HG03520 (cell line): ENCODE measurements at regions not wholly inside any gene's neighbourhood (a gene's known extent, or its start where the extent isn't known, plus 50 kb on each side); places are given as distances from the start of the nearest gene placed in this dataset.
"Not testable (repeated sequence)": the region's sequence is repeated elsewhere in the genome, so short reads cannot be mapped to it uniquely, and the experiment has no call there.

Experiments
- ATAC-seq: cut with Tn5 transposase; IDR thresholded peaks from one replicate; pipeline ENCODE4 v1.9.1; 2021; ENCODE audit warnings: mild to moderate bottlenecking, moderate library complexity; ENCODE audit not compliant: unreplicated experiment

DNA sequence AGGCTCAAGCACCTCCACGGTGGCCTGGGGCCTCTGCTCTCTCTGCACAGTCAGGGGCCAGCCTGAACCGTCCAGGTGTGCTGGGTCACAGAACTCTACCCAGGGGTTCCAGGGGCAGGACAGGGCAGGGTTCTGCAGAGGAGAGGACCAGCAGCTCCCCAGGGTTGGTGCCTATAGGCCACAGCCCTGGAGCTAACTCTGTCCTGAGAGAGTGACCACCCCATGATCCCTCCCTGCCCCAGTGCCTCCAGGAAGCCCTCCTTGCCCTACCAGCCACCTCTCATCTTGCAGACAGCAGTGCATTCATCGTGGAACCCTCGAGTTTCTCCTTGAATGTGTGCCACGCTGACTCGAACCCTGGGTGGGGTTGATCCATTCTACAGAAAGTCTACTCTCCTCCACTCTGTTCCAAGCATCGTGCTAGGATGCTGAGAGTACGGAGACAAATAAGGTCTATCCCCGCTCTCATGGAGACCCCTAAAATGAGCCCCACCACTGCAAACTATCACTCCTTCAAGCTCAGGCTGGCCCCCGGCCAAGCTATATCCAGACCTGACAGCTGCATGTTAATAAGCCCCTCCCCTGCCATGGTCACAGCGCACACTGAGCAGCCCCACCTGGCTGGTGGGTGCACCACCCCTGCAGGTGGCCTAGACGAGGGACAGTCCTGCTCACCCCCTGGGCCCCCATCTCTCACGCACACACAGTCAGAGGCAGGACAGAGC, 138.1 kb upstream of the FOXD4L5 start:
- ATAC-seq: not testable (repeated sequence)

DNA sequence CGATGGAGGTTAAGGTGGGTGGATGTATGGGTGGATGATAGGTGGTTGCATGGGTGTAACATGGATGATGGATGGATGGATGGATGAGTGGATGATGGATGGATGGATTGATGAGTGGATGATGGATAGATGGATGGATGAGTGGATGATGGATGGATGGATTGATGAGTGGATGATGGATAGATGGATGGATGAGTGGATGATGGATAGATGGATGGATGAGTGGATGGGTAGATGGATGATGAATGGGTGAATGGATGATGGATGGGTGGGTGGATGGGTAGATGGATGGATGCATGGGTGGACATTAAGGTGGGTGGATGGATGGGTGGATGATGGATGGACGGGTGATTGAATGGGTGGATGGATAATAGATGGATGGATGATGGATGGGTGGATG, 136.5 kb upstream of the FOXD4L5 start:
- ATAC-seq: not testable (repeated sequence)

DNA sequence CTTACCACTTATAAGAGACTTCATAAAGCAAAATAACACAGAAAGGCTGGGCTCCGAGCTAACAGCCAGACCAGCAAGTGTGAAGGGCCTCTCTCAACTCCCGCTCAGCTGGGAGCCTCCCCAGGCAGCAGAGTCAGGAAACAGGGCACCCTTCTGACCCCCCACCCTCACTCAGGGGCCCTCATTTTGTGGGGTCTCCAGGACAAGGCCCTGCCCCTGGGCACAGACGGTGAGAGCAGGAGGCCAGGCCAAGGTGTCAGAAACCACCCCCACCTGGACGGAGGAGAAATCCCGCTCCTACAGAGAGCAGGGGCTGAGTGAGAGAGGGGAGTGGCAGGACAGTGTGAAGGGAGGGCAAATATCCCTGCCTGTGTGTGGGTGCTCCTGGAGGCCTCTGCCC, 135.8 kb upstream of the FOXD4L5 start:
- ATAC-seq: no peak

DNA sequence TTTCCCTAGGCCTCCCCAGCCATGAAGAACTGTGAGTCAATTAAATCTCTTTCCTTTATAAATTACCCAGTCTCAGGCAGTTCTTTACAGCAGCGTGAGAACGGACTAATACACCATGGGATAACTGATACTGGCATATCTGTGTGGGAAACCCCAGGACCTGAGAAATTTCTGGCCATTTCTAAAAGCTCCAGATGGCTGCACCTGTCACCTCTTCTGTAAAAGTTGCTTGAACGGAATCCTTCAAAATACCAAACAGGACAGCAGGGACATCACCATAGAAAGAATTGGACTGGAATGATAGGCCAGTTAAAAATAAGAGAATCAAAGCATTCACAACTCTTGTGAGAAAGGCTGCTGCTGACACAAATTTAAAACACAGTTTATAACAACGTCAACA, 134.0 kb upstream of the FOXD4L5 start:
- not testable (repeated sequence) for ATAC-seq

DNA sequence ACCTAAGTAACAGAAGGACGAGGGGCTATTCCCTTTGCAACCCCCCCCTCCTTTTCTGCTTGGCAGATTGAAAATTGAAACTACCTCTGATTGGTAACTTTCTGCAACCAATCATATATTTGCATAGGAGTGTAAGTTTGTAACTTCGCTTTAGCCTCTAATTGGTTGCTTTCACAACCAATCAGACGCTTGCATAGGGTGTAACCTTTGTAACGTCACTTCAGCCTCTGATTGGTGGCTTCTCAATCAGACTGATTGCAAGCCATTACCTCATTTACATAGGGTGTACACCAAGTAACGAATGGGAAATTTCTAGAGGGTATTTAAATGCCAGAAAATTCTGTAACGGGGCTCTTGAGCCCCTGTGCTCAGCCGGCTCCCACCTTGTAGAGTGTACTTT, 131.9 kb upstream of the FOXD4L5 start:
- not testable (repeated sequence) for ATAC-seq

DNA sequence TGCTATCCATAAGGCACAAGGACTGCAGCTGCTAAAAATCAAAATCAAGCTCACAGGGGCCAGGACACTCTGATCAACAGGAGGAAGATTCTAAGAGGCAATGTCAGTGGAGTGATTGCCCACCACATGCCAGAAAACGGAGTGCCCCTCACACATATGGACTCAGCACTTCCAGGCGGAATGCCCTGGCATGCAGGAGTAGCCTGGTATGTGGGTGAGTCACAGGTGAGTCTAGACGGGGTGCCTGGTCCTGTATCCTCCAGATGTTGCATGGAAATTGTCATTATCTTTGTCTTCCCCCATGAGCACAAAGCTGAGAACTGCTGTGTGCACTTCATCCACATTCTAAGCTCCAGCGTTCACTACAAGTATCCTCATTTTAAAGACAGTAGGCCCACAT, 129.2 kb upstream of the FOXD4L5 start:
- not testable (repeated sequence) for ATAC-seq

DNA sequence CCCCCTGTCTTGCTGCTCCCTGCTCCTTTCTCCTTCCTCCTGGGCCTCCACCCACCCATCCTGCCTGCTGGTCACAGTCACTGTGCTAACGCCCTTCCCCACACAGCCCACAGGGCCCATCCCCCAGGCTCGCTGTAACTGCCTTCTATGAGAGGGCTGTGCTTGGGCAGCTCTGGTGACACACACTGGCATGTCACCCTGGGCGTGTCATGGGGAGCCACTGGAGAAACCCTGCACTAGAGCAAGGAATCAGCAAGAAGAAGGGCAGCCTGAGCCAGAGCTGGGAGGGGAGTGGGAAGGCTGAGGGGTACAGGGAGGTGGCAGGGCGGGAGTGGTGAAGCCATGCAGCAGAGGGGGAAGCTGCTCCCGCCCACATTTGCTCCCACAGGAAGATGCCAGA, 128.4 kb upstream of the FOXD4L5 start:
- not testable (repeated sequence) for ATAC-seq

DNA sequence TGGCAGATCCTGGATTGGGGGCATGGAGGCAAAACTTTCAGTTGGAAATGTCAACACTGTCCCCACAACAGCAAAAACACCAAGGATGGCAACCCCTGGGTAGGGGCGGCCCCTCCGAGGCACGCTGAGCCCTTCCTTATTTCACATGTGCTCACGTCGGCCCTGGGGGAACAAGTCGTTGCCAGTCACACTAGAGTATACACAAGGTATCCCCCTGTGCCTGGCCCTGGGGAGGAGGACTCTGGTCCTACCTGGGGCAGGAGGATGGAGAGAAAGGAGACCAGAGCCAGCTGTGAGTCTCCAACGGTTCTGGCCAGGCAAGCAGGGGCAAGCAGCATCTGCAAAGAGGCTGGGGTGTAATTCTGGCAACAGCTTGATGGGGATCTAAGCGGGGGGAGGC, 126.9 kb upstream of the FOXD4L5 start:
- ATAC-seq: no peak

DNA sequence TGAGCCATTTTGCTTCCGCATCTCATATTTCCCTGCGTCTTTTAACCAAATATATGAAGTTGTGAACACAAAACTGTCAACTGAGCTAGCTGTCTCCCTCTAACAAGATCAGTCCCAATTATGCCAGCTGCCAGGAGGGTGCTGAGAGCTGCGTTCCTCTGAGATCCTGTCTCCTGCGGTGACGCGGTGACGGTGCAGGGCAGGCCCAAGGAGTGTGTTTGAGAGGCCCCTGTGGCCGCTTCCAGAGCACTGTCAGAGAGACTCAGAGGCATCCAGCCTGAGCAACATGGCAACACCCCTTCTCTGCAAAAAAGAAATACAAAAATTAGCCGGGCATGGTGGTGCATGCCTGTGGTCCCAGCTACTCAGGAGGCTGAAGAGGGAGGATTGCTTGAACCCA, 126.3 kb upstream of the FOXD4L5 start:
- ATAC-seq: no peak

DNA sequence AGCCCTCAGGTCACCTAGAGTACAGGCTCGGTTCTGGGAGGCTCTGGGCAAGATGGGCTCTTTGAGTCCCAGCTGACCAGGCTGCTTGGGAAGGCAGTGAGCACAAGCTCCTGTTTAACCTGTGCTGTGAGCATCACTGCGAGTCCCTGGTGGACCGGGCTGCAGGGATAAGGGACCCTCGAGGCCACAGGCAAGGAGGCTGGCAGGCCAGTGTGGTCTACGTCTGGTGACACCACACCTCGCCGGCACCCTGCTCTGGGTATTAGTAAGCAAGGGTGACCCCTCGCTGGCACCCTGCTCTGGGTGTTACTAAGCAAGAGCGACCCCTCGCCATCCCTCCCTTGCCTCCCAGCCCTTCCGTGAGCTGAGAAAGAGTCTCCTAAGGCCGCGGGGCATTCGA, 125.9 kb upstream of the FOXD4L5 start:
- no peak for ATAC-seq

DNA sequence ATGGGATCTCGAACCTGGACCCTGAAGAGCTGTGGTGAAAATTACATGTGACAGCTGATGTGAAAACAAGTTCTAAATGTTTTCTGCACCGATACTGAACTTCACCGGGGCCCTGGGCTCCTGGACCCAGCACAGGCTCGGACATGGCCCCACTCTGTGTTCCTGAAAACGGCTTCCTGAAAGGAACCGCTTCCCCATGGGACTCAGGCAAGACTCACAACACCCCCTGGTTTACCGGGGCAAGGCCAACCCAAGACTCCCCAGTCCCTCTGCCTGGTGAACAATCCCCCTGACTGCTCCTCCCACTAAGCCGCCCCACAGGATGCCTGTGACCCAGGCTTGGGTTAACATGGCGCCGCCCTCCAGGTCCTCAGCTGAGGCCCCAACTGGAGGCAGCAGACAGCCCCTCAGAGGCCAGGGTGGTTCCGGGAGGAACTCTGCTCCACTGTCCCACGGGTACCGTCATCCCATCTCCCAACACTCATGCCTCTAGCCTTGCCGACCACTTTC, 124.5 kb upstream of the FOXD4L5 start:
- no peak for ATAC-seq

DNA sequence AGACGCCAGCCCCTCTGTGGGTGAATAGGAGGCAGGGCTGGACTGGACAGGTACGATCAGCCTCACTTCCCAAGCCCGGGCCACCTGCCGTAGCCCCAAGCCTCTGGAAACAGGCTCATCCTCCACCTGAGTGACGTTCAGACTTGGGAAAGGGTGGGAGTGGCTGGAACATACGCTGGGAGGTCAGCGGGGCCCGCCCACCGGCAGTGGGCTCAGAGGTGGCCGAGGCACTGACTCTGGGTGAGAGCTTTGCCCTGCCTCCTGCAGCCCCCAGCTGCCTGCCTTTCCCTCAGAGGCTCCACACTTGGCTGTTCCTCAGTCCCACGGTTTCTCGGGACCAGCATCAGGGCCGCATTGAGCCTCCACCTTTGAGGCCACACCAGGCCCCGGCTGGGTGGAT, 123.8 kb upstream of the FOXD4L5 start:
- not testable (repeated sequence) for ATAC-seq

DNA sequence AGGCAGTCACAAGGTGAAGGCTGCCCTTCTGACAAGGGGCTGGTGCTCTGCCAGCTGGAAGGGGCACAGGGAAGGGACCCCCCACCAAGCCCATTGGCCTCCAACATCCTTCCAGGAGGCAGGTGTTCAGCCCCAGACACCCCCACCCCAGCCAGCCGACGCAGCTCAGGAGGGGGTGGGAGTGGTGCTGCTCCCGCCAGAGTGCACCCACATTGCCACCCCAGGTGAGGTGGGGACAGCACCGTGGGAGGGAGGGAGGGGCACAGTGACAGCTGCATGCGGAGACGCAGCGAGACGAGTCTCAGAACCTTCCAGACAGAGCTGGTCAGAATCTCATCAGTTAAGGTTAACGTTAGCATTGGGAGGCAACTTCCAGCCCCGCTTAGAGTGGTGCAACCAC, 121.6 kb upstream of the FOXD4L5 start:
- not testable (repeated sequence) for ATAC-seq

DNA sequence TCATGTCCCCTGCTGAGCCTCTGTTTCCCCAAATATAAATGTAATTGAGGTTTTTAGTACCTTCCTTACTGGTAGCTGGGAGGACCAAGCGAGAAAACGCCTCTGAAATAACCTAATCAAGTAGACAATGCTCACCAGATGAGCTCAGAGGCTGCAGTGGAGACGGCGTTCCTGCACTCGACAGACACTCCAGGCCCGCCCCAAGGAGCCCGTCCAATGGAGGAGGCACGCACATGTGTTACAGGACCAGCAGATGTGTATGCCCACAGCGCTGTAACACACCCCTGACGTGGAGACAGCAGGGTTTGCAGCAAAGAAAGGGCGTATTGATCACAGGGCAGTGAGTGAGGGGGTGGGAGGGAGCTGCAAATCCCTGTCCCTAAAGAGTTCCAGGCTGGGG, 120.8 kb upstream of the FOXD4L5 start:
- ATAC-seq: not testable (repeated sequence)

DNA sequence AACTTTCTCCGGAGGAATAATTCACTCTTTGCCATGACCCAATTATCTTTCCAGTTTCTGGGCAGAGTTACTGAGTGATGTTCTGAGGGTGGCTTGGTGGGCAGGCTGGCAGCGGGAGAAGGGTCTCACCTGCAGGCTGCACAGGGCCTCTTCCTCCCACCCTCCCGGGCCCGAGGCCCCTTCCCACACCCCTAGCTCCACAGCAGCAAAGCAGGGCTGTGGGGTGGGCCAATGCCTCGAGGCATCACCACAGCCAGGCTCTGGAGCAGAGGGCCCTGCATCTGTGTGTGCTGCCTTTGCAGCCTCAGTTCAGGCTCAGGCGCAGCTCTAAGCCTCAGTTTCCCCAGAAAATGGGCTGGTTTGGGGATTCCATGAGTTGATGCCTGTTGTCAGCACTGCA, 120.2 kb upstream of the FOXD4L5 start:
- ATAC-seq: no peak

DNA sequence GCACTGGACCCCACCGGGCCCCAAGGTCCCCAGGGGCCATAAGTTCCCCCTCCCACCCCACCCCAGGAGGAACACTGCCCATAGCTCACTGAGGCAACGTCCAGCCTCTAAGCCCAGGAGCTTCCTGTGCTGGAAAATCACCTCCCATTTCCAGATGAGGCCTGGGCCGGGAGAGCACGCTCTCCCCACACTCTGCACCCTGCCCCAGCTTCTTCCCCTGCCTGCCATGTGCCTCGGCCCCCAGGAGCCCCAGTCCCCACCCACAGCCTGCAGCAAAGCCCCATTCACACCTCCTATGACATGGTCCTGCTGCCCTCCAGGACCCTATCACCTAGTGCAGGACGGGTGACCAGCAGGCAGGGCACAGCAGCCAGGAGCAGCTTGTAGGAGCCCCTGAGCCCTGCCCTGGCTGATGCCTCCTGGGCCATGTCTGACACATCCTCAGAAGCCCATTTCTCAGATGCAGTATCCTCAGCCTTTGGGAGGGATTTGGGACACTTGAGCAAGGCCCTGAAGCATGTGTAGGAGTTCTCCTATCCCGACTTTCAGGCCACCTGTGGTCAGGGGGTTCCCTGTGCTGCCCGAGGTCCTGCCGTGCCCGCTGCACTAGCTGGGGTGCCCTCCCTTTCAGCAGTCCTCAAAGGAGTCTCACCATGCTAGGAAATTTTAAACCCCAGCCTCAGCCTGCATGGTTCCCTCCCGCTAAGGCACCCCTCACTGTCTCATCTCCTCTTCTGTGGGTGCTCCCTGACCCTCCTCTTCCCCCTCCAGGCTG, 119.4 kb upstream of the FOXD4L5 start:
- no peak for ATAC-seq

DNA sequence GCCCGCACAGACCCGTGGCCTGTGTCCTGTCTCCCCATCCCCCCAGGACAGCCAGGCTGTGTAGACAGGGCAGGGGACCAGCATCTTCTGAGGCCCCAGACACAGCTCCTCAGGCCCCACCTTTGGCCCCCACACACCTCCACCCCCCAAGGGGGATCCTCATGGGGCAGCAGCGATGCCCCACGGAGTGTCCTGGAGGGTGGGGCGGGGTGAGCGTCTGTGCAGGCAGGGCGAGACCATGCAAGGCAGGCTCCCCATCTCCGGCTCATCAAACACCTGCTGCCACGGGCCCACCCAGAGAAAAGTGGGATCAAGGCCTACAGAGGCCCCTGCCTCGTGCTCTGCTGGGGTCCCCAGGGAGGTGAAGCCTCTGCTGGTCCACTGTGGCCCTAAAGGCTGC, 118.7 kb upstream of the FOXD4L5 start:
- no peak for ATAC-seq

DNA sequence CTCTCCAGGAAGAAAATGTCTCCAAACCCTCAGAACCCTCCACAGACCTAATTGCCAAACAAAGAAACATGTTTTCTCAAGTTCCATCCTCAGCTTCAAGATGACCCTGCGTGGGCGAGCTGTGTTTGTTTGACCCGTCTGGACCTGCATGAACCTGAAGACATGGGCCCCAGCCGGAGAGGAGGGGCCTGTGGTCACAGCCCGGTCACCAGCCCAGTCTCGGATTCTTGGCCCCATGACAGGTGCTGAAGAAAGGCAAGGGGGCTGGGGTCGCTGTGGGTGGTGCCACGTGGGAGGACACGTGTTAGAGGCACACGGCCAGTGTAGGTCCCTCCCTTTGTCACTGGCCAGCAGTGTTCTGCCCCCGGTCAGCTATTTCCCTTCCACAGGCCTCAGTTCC, 118.1 kb upstream of the FOXD4L5 start:
- ATAC-seq: not testable (repeated sequence)

DNA sequence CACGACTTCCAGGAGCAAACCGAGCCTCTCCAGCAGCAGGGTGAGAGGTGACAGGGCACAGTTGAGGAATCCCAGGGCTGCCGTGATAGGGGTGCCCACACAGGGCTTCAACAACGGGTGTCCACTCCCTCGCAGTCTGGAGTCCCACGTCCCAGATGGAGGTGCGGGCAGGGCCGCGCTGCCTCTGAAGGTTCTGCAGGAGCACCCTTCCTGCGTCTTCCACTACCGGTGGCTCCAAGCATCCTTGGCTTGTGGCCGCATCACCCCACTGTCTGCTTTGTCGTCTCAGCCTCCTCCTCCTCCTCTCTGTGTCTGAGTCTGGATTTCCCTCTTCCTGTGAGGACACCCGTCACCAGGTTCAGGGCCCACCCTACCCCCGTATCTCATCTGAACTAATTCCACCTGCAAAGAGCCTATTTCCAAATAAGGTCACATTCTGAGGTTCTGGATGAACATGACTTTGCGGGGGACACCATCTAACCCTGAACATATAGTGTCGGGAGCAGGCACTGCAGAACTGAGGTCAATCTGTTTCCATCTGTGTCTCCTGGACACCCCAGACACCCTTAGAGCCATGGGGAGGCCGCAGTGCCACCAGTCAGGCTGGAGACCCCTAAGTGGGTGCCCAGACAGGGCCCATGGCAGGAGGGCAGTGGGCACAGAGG, 117.3 kb upstream of the FOXD4L5 start:
- ATAC-seq: not testable (repeated sequence)

DNA sequence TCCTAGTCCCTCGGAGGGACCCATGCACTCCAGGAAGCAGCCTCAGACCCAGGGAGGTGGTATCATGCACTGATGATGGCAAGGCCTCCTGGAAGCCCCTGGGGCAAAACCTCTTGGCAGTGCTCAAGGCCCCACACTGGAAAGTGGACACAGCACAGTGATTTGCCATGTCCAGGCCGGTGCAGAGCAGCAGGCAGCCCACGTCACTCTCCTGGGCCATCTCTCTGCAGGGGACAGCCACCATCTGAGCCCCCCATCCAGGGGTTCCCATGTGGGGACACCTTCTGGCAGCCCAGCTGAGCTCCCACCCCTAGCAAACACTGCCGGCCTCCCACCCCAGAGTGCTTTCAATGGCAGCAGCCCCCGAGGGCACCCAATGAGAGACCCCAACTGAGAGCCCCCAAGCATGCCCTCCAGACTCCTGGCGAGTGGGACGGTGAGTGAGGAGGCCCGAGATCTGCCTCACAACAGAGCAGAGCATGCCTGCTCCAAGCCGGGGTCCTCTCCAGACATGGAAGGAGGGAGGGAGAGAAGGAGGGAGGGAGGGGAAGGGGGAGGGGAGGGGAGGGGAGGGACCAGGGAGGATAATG, 116.5 kb upstream of the FOXD4L5 start:
- ATAC-seq: not testable (repeated sequence)

DNA sequence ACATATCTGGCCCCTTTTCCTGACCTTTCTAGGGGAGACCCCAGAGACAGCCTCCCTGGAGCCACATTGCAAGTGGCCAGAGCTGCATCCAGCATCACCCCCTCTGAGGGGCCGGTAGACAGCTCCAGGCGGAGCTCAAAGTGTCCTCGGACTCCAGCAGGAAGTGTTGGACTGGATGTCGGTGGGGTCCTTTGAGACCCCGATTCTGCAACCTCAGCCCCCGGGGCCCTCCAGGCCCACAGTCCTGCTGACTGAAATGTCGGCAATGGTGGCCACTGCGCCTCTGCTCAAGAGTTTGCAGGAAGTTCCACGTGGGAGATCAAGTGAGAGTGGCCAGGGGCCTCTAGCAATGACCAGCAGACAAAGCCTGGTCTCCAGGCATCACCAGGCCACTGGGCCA, 115.9 kb upstream of the FOXD4L5 start:
- ATAC-seq: no peak
